Inflammatory macrophage (primary cell): ENCODE measurements at regions not wholly inside any gene's neighbourhood (a gene's known extent, or its start where the extent isn't known, plus 50 kb on each side); places are given as distances from the start of the nearest gene placed in this dataset.
A peak's percentile ranks its signal among the peaks of the same experiment; 100 is the strongest.

Experiments used
- DNase-seq, 2 donors: peaks; one replicate each; pipeline ENCODE4 v3.0.0-alpha.2; 2020 to 2022

DNA sequence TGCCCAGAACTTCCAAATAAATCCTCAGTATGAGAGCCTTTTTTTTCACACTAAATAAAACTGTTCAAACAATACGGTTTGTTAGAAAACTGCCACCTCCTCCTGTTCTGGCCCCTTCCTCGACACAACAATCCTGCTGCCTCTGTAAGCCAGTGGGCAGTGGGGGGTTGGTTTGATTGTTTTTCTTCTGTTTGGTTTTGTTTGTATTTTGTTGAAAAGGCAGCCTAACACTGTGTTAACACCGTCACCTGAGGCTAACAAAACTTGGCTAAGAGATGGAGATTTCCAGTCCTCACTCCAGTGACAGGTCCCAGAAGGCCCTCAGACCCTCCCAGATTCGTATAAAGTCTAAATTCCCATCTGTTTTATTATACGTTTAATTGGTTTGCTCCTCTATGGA is 402.1 kb downstream of the ZNF521 start:
- no peak for DNase-seq

- DNase-seq: no peak
These were observed 397.6 kb downstream of the ZNF521 start for GRCh38 chr18:24954341-24954740.

GRCh38 chr18:24958001-24958400 is 394.0 kb downstream of the ZNF521 start:
- DNase-seq: no peak

DNA sequence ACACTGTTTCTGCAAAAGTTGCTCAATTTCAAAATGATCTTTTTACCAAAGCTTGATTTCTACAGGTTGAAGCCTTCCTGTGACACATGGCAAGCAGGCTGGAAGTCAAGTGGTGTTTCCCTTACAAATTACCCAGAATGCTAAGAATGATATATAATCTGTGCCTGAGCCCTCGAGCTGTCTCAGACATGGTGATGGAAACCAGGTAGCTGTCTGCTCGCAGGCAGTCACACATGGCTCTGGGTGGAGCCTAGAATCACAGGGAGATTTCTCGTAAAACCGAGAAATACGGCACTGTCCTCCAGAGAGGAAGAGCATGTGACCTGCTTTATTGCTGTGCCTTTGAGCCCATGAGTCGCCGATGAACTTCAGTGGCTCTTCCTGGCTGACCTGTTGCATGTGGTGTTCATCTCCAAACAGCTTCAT is 392.9 kb downstream of the ZNF521 start:
- DNase-seq: no peak

GRCh38 chr18:24964216-24964615 is 387.8 kb downstream of the ZNF521 start:
- peak; percentile 81 to 84 for DNase-seq

DNA sequence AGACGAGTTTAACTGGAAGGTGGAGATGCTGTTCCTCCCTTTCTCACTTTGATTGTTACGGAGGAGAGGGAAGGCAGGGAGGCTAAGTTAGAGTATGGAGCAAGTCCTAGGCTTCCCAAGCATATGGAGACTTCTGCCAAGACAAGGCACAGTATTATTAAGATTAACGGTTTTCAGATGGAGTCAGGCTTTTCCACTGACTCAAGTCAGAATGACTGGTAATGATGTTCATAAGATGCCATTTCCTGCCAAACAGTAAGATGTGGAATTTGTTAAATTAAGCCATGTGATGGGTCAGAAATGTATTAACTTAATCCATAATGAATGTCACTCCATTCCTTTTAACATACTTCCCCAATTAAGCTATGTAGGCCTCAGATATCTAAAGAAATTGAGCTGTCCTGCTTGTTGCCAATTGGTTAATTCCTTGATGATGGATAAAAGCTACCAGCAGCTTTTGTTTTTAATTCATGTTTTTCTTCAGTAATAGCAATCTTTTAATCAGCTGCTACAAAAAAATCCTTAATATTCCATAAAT is 383.7 kb downstream of the ZNF521 start:
- no peak for DNase-seq

DNA sequence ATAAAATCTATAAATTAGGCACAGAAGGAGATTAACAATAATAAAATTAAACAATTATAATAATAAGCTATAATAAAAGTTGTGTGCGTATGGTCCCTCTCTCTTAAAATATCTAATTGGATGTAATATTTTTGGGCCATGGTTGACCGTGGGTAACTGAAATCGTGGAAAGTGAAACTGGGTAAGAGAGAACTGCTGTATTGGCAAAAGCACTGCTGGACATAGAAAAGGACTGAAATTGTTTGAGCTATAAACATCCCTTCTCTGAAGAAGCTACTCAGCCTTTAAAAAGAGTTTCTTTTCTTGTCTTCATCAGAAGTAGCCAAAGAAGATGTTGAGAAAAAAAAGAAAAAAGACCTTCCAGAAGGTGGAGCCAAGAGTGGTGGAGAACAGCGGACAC is 379.4 kb downstream of the ZNF521 start:
- no peak for DNase-seq

GRCh38 chr18:24974431-24974830 is 377.5 kb downstream of the ZNF521 start:
- no peak for DNase-seq

GRCh38 chr18:24975496-24976372 is 376.2 kb downstream of the ZNF521 start:
- no peak for DNase-seq

GRCh38 chr18:24976502-24976901 is 375.5 kb downstream of the ZNF521 start:
- DNase-seq: no peak

- no peak for DNase-seq
These were observed 372.7 kb downstream of the ZNF521 start for GRCh38 chr18:24979235-24979634.

DNA sequence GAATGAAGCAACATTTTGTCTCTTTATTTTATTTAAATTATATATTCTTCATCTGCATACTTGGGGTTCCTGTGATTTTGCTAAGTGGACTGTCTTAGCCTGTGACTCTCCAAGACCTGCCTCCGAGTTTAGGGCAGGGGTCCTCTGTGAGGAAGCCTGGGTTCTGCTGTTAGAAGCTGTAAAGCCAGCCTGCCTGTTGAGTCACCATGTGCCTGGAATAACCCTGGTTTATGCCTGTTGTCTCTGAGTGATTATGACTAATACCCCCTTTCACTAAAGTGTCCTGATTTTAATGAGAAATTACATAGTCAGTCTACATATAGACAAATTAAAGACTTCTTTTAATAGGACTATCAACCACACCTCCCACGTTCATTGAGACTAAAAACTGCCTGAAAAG is 369.1 kb downstream of the ZNF521 start:
- DNase-seq: no peak

DNA sequence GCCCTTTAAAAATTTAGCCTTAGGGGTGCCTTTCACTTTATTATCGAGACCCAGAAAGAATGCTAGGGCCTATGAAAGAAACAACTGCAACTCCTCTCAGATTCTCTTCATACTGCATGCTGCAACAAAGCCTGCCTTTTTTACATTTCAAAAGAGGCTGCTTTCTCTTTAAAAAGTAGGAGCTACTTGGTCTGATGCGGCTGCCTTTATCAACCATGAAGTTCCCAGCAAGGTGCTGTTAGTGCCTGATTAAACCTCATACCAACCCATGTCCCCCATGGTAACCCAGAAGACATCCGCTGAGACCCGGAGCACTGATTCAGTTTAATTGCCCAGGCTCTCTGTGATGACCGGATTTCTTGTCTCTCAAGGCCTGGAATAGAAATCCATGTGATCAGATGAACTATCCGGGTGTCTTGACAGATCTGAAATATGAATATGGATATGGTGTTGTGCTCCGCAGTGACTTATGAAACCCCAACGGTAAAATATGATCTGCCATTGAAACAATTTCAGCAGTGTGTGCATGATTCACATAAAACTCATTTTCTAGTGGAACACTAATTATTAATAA is 368.3 kb downstream of the ZNF521 start:
- no peak for DNase-seq

DNA sequence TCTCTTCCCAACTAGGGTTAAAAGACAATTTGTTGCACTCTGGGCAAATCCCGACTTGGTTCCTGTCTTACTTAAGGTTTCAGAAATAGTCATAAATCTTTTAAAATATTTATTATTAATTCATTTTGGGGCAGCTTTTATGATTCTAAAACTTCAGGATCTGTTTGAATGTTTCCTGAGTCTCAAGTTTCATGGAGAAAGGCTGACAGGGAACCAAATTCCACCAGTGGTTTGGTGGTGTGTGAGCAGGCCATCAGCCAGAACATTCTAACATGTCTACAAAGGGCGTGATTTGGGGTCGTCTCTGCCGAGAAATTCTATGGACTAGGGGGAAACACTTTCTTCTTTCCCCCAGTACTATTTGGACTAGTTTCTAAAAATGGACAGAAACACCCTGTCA is 366.4 kb downstream of the ZNF521 start:
- DNase-seq: no peak

- DNase-seq: no peak
These were observed 365.2 kb downstream of the ZNF521 start for GRCh38 chr18:24986666-24987302.

DNA sequence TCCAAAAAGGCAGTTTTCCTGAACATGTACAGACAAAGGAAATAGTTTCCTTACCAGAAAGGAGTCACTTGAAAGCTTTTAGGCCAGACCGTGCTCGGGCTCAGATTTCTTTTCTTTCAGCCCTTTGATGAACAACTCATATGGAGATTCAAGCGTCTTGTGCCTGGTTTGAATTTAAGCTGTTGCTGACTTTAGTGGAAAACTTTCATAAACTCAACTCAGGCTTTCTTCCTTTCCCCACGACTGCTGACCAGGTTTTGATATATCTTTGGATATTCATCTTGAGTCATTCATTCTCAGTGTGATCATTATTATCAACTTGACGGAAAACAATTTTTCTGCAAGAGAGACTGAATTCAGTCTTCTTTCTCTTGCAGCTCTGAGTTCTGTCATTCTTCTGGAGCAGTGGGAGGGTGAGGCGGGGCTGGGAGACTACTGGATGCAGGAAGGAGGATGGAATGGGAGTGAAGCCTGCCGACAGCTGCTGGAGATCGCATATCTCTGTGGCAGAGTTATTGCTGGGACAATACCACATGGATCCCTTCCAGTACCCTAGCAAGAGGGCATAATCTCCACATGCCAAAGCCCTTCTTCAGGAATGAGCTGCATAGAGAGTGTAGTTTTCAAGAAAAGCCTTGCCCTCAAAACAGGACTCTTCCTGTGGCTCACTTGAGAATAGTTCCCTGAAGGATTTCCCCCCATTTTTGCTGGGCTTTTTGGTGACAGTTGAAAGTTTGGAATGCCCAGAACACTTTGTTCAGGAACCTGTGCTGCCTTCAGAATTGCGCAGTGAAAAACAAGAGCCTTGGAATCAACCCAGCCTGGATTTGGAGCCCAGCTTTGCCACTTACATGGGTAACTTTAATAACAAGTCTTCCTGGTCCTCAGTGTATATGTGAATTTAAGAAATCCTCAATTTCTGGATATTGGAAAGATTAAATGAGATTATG is 364.4 kb downstream of the ZNF521 start:
- no peak for DNase-seq

- DNase-seq: peak in 1 of 2 donors; percentile 5
These were observed 363.6 kb downstream of the ZNF521 start for GRCh38 chr18:24988253-24988840.

DNA sequence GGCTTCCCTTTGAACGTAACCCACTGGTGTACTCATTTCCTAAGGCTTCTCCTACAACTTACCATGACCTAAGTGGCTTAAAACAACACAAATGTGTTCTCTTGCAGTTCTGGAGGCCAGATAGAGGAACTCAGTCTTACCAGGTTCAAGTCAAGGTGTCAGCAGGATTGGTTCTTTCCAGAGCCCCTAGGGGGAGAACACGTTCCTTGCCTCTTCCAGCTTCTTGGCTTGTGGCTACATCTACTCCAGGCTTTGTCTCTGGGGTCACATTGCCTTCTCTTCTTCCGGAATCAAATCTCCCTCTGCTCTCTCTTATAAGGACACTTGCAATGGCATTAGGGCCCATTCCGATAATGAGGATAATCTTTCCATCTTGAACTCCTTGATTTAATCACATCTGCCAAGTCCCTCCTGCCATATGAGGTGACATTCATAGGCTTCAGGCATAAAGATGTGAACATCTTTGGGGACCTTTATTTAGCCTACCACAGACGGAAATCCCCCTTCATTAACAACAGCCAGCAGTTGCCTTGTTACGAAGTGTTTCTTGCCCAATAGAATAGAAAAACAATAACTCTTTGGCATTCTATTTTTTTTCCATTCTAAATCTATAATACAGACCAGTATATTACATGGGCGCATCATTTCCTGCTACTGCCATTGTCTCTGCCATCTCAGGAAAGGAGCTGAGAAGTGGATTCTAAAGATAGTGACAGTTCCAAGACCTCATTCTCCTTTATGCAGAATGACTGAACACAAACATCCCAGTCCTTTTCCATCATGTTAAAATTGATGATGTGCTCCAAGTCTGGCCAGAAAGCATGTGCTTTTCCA is 362.0 kb downstream of the ZNF521 start:
- DNase-seq: no peak

GRCh38 chr18:24990671-24991134 is 361.3 kb downstream of the ZNF521 start:
- DNase-seq: no peak

GRCh38 chr18:24991141-24992060 is 360.6 kb downstream of the ZNF521 start:
- DNase-seq: no peak
